Panc1 (cell line): ENCODE measurements at regions not wholly inside any gene's neighbourhood (a gene's known extent, or its start where the extent isn't known, plus 50 kb on each side); places are given as distances from the start of the nearest gene placed in this dataset.

Source experiments
- ATAC-seq: fragments of 200-7000 bp; cut with Tn5 transposase; 2 replicates; pipeline ENCODE4 v1.9.1; 2020; ENCODE audit warnings: mild to moderate bottlenecking, moderate library complexity
- BruUV-seq: library from RNA; stranded (reverse); fragments of 400-500 nt; replicated peaks from 2 replicates; lab custom pipeline; 2021; lab: Mats Ljungman, UMichigan
- CTCF ChIA-PET: fragments of 300-600 bp; sonication (Branson Sonifier 250); formaldehyde crosslinking; loops from one replicate; lab custom pipeline; 2022; ENCODE audit warnings: antibody characterized with exemption; lab: Charles Lee
- POLR2A ChIA-PET: fragments of 300-600 bp; sonication (Branson Sonifier 250); formaldehyde crosslinking; loops from one replicate; lab custom pipeline; 2022; ENCODE audit warnings: antibody characterized with exemption; lab: Charles Lee
- DNase-seq: peaks from one replicate; pipeline ENCODE4 v3.0.0-alpha.2; 2010; ENCODE audit warnings: low read depth, low spot score
- H3K27ac ChIP-seq: 2 replicates; pipeline ENCODE4 v1.5.1; 2011; ENCODE audit warnings: mild to moderate bottlenecking, low read length, inconsistent platforms
- H3K27me3 ChIP-seq: fragments of 200-500 bp; sonication (Bioruptor generic); 2 replicates; pipeline ENCODE4 v1.6.0; 2014; ENCODE audit warnings: low read length, inconsistent platforms; ENCODE audit not compliant: control insufficient read depth, insufficient read depth
- H3K36me3 ChIP-seq: fragments of 200-500 bp; sonication (Bioruptor generic); 2 replicates; pipeline ENCODE4 v1.5.1; 2014; ENCODE audit warnings: inconsistent platforms, mild to moderate bottlenecking, low read length, moderate library complexity; ENCODE audit not compliant: control insufficient read depth, insufficient read depth
- H3K4me1 ChIP-seq: 2 replicates; pipeline ENCODE4 v1.5.1; 2011; ENCODE audit warnings: inconsistent platforms, mild to moderate bottlenecking, low read length, moderate library complexity; ENCODE audit not compliant: control insufficient read depth, insufficient read depth
- H3K4me3 ChIP-seq, 2 experiments: 2 replicates each; pipeline ENCODE4 v1.5.1; 2011 to 2012; ENCODE audit warnings: low read depth in 2 of 2, low read length in 2 of 2, mild to moderate bottlenecking in 2 of 2, inconsistent platforms in 1 of 2, moderate library complexity in 1 of 2
- H3K9me3 ChIP-seq: fragments of 200-500 bp; sonication (Bioruptor generic); 2 replicates; pipeline ENCODE4 v1.5.1; 2014; ENCODE audit warnings: low read depth, mild to moderate bottlenecking, inconsistent platforms, low read length, moderate library complexity; ENCODE audit not compliant: control insufficient read depth, insufficient read depth
- POLR2AphosphoS5 ChIP-seq: IDR thresholded peaks from 2 replicates; pipeline ENCODE4 v1.6.1; 2012; ENCODE audit warnings: mild to moderate bottlenecking, low read depth, low read length, moderate library complexity
- REST ChIP-seq, 2 experiments: IDR thresholded peaks; 2 replicates each; pipeline ENCODE4 v1.6.1; 2011 to 2012; ENCODE audit warnings: low read depth in 2 of 2, control low read depth in 1 of 2, low read length in 1 of 2, mild to moderate bottlenecking in 1 of 2, moderate library complexity in 1 of 2; ENCODE audit not compliant: insufficient read depth in 1 of 2
- SIN3A ChIP-seq: IDR thresholded peaks from 2 replicates; pipeline ENCODE4 v1.6.1; 2012; ENCODE audit warnings: low read depth, mild to moderate bottlenecking, low read length, moderate library complexity, borderline replicate concordance; ENCODE audit not compliant: insufficient read depth
- TCF7L2 ChIP-seq: IDR thresholded peaks from 2 replicates; pipeline ENCODE4 v1.6.1; 2011; ENCODE audit warnings: mild to moderate bottlenecking, low read depth, low read length, inconsistent platforms
- in situ Hi-C: cut with HindIII; loops from 2 replicates; pipeline ENCODE4 v1.10.0; 2016; ENCODE audit warnings: low sequenced_read_pairs, low pct_unique_long_range_greater_than_20kb
- intact Hi-C: fragments of 100-400 bp; cut with micrococcal nuclease; formaldehyde crosslinking; loops from one replicate; pipeline ENCODE4 v1.10.0; 2022; ENCODE audit not compliant: unreplicated experiment
- TF ChIP-seq, protein P1 (sequence below): fragments of 450-650 bp; IDR thresholded peaks from 2 replicates; pipeline ENCODE4 v1.5.1; 2017; ENCODE audit warnings: mild to moderate bottlenecking

- ChIA-PET CTCF (interaction anchor here (0.5 kb wide), 1 partner anchor 23 kb away, joined by 7 read pairs; no protein-coding TSS in a partner anchor), POLR2A (no interaction called here)
- no peaks in the 10 kb centered on the region for H3K36me3 ChIP-seq
- H3K27me3 ChIP-seq, result no peaks in the 10 kb centered on the region
- BruUV-seq, result no TSS peak
- no peaks in the 10 kb centered on the region for H3K4me1 ChIP-seq
- DNase-seq (no peak), ATAC-seq (peak; percentile 68; the same call in 1 of the 2 replicates)
- no peak for TF ChIP-seq POLR2AphosphoS5
- no peak for TF ChIP-seq TCF7L2
- TF ChIP-seq, protein P1, sequence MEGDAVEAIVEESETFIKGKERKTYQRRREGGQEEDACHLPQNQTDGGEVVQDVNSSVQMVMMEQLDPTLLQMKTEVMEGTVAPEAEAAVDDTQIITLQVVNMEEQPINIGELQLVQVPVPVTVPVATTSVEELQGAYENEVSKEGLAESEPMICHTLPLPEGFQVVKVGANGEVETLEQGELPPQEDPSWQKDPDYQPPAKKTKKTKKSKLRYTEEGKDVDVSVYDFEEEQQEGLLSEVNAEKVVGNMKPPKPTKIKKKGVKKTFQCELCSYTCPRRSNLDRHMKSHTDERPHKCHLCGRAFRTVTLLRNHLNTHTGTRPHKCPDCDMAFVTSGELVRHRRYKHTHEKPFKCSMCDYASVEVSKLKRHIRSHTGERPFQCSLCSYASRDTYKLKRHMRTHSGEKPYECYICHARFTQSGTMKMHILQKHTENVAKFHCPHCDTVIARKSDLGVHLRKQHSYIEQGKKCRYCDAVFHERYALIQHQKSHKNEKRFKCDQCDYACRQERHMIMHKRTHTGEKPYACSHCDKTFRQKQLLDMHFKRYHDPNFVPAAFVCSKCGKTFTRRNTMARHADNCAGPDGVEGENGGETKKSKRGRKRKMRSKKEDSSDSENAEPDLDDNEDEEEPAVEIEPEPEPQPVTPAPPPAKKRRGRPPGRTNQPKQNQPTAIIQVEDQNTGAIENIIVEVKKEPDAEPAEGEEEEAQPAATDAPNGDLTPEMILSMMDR, result peak; percentile 61
- TF ChIP-seq SIN3A, result no peak
- no peak for TF ChIP-seq REST (IDR thresholded peaks at IDR 0.05; ENCODE audit: insufficient read depth in 1 of 2, low read depth in 2 of 2, low read length in 1 of 2)
- no peaks in the 10 kb centered on the region for H3K9me3 ChIP-seq
- intact Hi-C loops (loop anchor here (10.0 kb wide), 1 partner anchor 190 kb away; no protein-coding TSS in a partner anchor), in situ Hi-C loops (no loop called here)
- no peak overlapping the region for H3K4me3 ChIP-seq
- H3K27ac ChIP-seq, result no peak overlapping the region
Observed at GRCh38 chr15:60134609-60135008, 130.5 kb downstream of the FOXB1 start.

GRCh38 chr15:60135961-60136360 lies 131.8 kb downstream of the FOXB1 start:
- in situ Hi-C loops, result no loop called here
- ATAC-seq, result no peak
- intact Hi-C loops, result loop anchor here (10.0 kb wide), 1 partner anchor 189 kb away; no protein-coding TSS in a partner anchor
- TF ChIP-seq TCF7L2 (no peak), REST (IDR thresholded peaks at IDR 0.05; ENCODE audit: insufficient read depth in 1 of 2, low read depth in 2 of 2, low read length in 1 of 2) (no peak), SIN3A (no peak), POLR2AphosphoS5 (no peak)
- TF ChIP-seq, protein P1, result no peak
- no peaks in the 10 kb centered on the region; the same call in 1 of the 2 replicates for H3K27me3 ChIP-seq
- no TSS peak for BruUV-seq
- CTCF ChIA-PET, result interaction anchor here (0.7 kb wide), 1 partner anchor 201 kb away, joined by 3 read pairs; no protein-coding TSS in a partner anchor
- H3K27ac ChIP-seq, result no peak overlapping the region
- no peak overlapping the region for H3K4me3 ChIP-seq
- H3K36me3 ChIP-seq, result no peaks in the 10 kb centered on the region; the same call in 1 of the 2 replicates
- DNase-seq, result no peak
- H3K4me1 ChIP-seq, result no peaks in the 10 kb centered on the region
- POLR2A ChIA-PET, result no interaction called here
- no peaks in the 10 kb centered on the region for H3K9me3 ChIP-seq
